Prostate gland (tissue), 2 donors: ENCODE measurements at regions not wholly inside any gene's neighbourhood (a gene's known extent, or its start where the extent isn't known, plus 50 kb on each side); places are given as distances from the start of the nearest gene placed in this dataset.

Experiments
- DNase-seq: peaks from one replicate; pipeline ENCODE4 v3.0.0-alpha.2; 2019; ENCODE audit warnings: low spot score
- H3K27ac ChIP-seq, 2 donors: fragments of 200-600 bp; sonication (generic); 2 replicates each; pipeline ENCODE4 v1.5.1; 2017 to 2019
- H3K27me3 ChIP-seq: fragments of 200-600 bp; sonication (generic); replicated peaks from 2 replicates; pipeline ENCODE4 v1.5.1; 2019; ENCODE audit not compliant: insufficient read depth
- H3K36me3 ChIP-seq, 2 donors: fragments of 200-600 bp; sonication (generic); 1 replicate in 1 of 2; 2 replicates in 1 of 2; pipeline versions ENCODE4 v1.5.1 to v1.8.1; 2017 to 2019
- H3K4me1 ChIP-seq: fragments of 200-600 bp; sonication (generic); replicated peaks from 2 replicates; pipeline ENCODE4 v1.5.1; 2019
- H3K4me3 ChIP-seq, 2 donors: fragments of 200-600 bp; sonication (generic); 2 replicates each; pipeline ENCODE4 v1.5.1; 2017 to 2019
- H3K9me3 ChIP-seq: fragments of 200-600 bp; sonication (generic); 2 replicates; pipeline ENCODE4 v1.5.1; 2017
- POLR2A ChIP-seq: fragments of 450-650 bp; IDR thresholded peaks from one replicate; pipeline ENCODE4 v1.6.1; 2016; ENCODE audit warnings: antibody characterized with exemption, mild to moderate bottlenecking
- POLR2AphosphoS5 ChIP-seq: sonication (generic); formaldehyde crosslinking; IDR thresholded peaks from one replicate; pipeline ENCODE4 v1.6.1; 2017; ENCODE audit warnings: antibody characterized with exemption
- WGBS: methylation state at CpG from one replicate; pipeline ENCODE4 v1.1.5; 2018; 5-methylcytosine and 5-hydroxymethylcytosine counted together
- intact Hi-C: fragments of 100-400 bp; cut with DNase I; formaldehyde crosslinking; loops from one replicate; pipeline ENCODE4 v1.14.2; 2022
- TF ChIP-seq, protein P1 (sequence below), 4 experiments: fragments of 200-600 bp in 2 of 4; fragments of 450-650 bp in 2 of 4; sonication (generic) in 2 of 4; IDR thresholded peaks; 1 replicate in 3 of 4; 2 replicates in 1 of 4; pipeline ENCODE4 v1.5.1; 2016 to 2019; ENCODE audit warnings: antibody characterized with exemption in 4 of 4, mild to moderate bottlenecking in 2 of 4, moderate library complexity in 2 of 4

DNA sequence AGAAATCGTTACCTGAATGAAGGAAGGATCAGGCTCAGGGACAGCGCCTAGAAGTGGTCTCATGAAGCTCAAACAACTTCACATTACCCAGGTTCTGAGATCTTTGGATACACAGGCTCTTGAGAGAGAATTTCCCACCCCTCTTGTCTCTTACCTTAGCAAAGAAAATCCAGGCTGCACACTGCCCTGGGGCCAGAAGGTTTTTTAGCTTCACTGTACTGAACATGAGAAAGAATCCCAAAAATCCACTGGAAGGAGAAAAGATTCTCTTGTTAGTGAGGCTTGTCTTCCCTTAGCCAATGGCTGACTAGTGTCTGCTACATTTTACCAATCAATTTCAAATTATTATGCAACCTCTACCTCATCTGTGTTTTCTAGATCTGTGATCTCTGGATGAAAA, 101.0 kb upstream of the RIOK3 start:
- TF ChIP-seq, protein P1, sequence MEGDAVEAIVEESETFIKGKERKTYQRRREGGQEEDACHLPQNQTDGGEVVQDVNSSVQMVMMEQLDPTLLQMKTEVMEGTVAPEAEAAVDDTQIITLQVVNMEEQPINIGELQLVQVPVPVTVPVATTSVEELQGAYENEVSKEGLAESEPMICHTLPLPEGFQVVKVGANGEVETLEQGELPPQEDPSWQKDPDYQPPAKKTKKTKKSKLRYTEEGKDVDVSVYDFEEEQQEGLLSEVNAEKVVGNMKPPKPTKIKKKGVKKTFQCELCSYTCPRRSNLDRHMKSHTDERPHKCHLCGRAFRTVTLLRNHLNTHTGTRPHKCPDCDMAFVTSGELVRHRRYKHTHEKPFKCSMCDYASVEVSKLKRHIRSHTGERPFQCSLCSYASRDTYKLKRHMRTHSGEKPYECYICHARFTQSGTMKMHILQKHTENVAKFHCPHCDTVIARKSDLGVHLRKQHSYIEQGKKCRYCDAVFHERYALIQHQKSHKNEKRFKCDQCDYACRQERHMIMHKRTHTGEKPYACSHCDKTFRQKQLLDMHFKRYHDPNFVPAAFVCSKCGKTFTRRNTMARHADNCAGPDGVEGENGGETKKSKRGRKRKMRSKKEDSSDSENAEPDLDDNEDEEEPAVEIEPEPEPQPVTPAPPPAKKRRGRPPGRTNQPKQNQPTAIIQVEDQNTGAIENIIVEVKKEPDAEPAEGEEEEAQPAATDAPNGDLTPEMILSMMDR (IDR thresholded peaks at IDR 0.05), result no peak
- no peak for TF ChIP-seq POLR2A
- no peak for TF ChIP-seq POLR2AphosphoS5
- intact Hi-C loops, result loop anchor here (10.0 kb wide), 1 partner anchor 127 kb away; no protein-coding TSS in a partner anchor
- no peaks in the 10 kb centered on the region for H3K27me3 ChIP-seq
- 92% methylated on average over 2 of the region's 2 CpGs for WGBS
- no peak overlapping the region for H3K27ac ChIP-seq
- no peaks in the 10 kb centered on the region for H3K36me3 ChIP-seq
- no peak overlapping the region for H3K4me3 ChIP-seq
- no peaks in the 10 kb centered on the region for H3K4me1 ChIP-seq
- H3K9me3 ChIP-seq, result no peaks in the 10 kb centered on the region
- no peak for DNase-seq

GRCh38 chr18:23353459-23353858, 99.6 kb upstream of the RIOK3 start:
- intact Hi-C loops, result loop anchor here (10.0 kb wide), 1 partner anchor 129 kb away; no protein-coding TSS in a partner anchor
- H3K9me3 ChIP-seq, result no peaks in the 10 kb centered on the region
- H3K27me3 ChIP-seq, result no peaks in the 10 kb centered on the region
- DNase-seq, result no peak
- no peaks in the 10 kb centered on the region for H3K36me3 ChIP-seq
- no peak overlapping the region for H3K27ac ChIP-seq
- no peak overlapping the region for H3K4me3 ChIP-seq
- no peaks in the 10 kb centered on the region for H3K4me1 ChIP-seq
- WGBS, result 71% methylated on average over 3 of the region's 3 CpGs
- TF ChIP-seq POLR2A, result no peak
- no peak for TF ChIP-seq POLR2AphosphoS5
- TF ChIP-seq, protein P1 (IDR thresholded peaks at IDR 0.05), result no peak

GRCh38 chr18:23354625-23355024, 98.5 kb upstream of the RIOK3 start:
- no peak overlapping the region for H3K4me3 ChIP-seq
- 89% methylated on average over 4 of the region's 4 CpGs for WGBS
- intact Hi-C loops, result loop anchor here (10.0 kb wide), 1 partner anchor 130 kb away; no protein-coding TSS in a partner anchor
- no peak for TF ChIP-seq POLR2AphosphoS5
- TF ChIP-seq, protein P1 (IDR thresholded peaks at IDR 0.05), result no peak
- no peak for TF ChIP-seq POLR2A
- no peaks in the 10 kb centered on the region for H3K27me3 ChIP-seq
- no peaks in the 10 kb centered on the region for H3K36me3 ChIP-seq
- H3K27ac ChIP-seq, result no peak overlapping the region
- no peaks in the 10 kb centered on the region for H3K4me1 ChIP-seq
- no peaks in the 10 kb centered on the region for H3K9me3 ChIP-seq
- no peak for DNase-seq

- Histone ChIP-seq H3K27me3 (no peaks in the 10 kb centered on the region), H3K9me3 (no peaks in the 10 kb centered on the region), H3K4me1 (no peaks in the 10 kb centered on the region), H3K4me3 (no peak overlapping the region), H3K27ac (no peak overlapping the region), H3K36me3 (no peaks in the 10 kb centered on the region)
- DNase-seq, result no peak
- TF ChIP-seq POLR2A (no peak), POLR2AphosphoS5 (no peak)
- WGBS, result 82% methylated on average over 6 of the region's 6 CpGs
- intact Hi-C loops, result loop anchor here (10.0 kb wide), 1 partner anchor 130 kb away; no protein-coding TSS in a partner anchor
Measured at GRCh38 chr18:23355206-23355605, 97.9 kb upstream of the RIOK3 start.

DNA sequence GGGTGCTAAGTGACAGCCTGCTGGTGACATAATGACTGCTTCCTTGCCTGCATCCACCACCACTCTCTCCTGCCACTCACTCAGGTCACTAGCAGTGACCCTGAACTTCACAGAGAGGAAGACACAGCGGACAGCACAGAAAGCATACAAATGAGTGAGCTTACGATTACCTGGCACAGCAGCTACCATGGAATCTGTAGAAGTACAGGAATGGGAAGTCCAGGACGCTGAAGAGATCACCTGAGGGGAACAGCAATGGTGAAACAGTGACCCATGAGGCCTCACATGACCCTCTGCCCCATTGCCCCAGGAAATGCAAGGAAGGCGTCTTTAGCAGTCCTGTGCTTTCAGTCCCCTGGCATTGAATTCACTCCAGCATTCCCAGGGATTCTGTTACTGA, 96.7 kb upstream of the RIOK3 start:
- H3K27me3 ChIP-seq, result no peaks in the 10 kb centered on the region
- H3K9me3 ChIP-seq, result no peaks in the 10 kb centered on the region
- no peak overlapping the region for H3K4me3 ChIP-seq
- intact Hi-C loops, result loop anchor here (10.0 kb wide), 1 partner anchor 132 kb away; no protein-coding TSS in a partner anchor
- H3K27ac ChIP-seq, result no peak overlapping the region
- no peaks in the 10 kb centered on the region for H3K4me1 ChIP-seq
- no peak for DNase-seq
- H3K36me3 ChIP-seq, result no peaks in the 10 kb centered on the region
- 88% methylated on average over 4 of the region's 4 CpGs for WGBS
- TF ChIP-seq, protein P1 (IDR thresholded peaks at IDR 0.05), result no peak
- TF ChIP-seq POLR2AphosphoS5, result no peak
- TF ChIP-seq POLR2A, result no peak
